C4-2B (cell line): ENCODE measurements at regions not wholly inside any gene's neighbourhood (a gene's known extent, or its start where the extent isn't known, plus 50 kb on each side); places are given as distances from the start of the nearest gene placed in this dataset.

Experiments
- ZFX ChIP-seq: fragments of 450-650 bp; IDR thresholded peaks from 2 replicates; pipeline ENCODE4 v1.6.1; 2017
- TF ChIP-seq, protein P1 (sequence below): fragments of 450-650 bp; conservative IDR thresholded peaks from 2 replicates; pipeline ENCODE4 v1.5.1; 2017; ENCODE audit warnings: mild to moderate bottlenecking

DNA sequence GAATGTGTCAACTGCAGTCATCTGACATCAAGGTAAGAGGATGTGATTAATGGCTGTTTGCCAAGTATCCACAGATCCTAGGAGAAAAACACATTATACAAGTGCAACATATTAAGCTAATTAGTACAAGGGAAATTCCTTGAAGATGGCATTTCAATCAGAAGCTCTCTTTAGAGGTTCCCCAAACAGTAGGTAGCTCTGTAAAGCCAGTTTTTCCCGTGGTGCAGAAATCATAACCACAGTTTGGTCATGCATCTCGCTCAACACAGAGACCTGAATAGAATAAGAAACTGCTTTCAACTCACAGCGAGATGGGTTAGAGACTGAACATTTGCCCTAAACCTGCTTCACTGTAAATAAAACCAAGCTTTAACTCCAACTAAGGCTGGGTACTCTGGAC lies 230.5 kb upstream of the CAMK1G start:
- TF ChIP-seq, protein P1, sequence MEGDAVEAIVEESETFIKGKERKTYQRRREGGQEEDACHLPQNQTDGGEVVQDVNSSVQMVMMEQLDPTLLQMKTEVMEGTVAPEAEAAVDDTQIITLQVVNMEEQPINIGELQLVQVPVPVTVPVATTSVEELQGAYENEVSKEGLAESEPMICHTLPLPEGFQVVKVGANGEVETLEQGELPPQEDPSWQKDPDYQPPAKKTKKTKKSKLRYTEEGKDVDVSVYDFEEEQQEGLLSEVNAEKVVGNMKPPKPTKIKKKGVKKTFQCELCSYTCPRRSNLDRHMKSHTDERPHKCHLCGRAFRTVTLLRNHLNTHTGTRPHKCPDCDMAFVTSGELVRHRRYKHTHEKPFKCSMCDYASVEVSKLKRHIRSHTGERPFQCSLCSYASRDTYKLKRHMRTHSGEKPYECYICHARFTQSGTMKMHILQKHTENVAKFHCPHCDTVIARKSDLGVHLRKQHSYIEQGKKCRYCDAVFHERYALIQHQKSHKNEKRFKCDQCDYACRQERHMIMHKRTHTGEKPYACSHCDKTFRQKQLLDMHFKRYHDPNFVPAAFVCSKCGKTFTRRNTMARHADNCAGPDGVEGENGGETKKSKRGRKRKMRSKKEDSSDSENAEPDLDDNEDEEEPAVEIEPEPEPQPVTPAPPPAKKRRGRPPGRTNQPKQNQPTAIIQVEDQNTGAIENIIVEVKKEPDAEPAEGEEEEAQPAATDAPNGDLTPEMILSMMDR, result no peak
- TF ChIP-seq ZFX, result no peak
